Loucy (cell line): ENCODE measurements at regions not wholly inside any gene's neighbourhood (a gene's known extent, or its start where the extent isn't known, plus 50 kb on each side); places are given as distances from the start of the nearest gene placed in this dataset.

Experiments
- EZH2phosphoT487 ChIP-seq: fragments of 200-600 bp; IDR thresholded peaks from 2 replicates; pipeline ENCODE4 v1.6.1; 2018; ENCODE audit warnings: antibody characterized with exemption, mild to moderate bottlenecking, moderate library complexity, borderline replicate concordance
- TF ChIP-seq, protein P1 (sequence below): fragments of 200-600 bp; sonication (generic); conservative IDR thresholded peaks from 2 replicates; pipeline ENCODE4 v1.5.1; 2014; ENCODE audit warnings: mild to moderate bottlenecking, antibody characterized with exemption, low read length

DNA sequence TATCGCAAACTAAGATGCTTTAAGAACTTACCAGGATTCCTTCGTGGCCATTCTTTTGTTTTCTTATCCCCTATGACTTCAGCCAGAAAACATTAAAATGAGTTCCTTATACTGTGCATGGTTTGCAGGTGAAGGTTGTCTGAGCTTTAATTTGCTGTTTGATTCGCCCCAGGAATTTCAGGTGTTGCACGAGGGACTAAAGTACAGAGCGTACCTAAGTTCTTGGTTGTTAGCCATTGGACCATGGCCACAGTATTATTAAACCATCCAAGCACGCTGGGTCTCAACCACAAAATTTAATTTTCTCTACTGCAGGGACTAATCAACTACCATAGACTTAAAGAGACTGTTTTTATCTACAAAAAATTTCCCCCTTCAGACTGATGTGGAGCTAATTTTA, 208.4 kb upstream of the MPDZ start:
- TF ChIP-seq, protein P1, sequence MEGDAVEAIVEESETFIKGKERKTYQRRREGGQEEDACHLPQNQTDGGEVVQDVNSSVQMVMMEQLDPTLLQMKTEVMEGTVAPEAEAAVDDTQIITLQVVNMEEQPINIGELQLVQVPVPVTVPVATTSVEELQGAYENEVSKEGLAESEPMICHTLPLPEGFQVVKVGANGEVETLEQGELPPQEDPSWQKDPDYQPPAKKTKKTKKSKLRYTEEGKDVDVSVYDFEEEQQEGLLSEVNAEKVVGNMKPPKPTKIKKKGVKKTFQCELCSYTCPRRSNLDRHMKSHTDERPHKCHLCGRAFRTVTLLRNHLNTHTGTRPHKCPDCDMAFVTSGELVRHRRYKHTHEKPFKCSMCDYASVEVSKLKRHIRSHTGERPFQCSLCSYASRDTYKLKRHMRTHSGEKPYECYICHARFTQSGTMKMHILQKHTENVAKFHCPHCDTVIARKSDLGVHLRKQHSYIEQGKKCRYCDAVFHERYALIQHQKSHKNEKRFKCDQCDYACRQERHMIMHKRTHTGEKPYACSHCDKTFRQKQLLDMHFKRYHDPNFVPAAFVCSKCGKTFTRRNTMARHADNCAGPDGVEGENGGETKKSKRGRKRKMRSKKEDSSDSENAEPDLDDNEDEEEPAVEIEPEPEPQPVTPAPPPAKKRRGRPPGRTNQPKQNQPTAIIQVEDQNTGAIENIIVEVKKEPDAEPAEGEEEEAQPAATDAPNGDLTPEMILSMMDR, result no peak
- TF ChIP-seq EZH2phosphoT487, result no peak
